ENCODE measurements at regions not wholly inside any gene's neighbourhood (a gene's known extent, or its start where the extent isn't known, plus 50 kb on each side); places are given as distances from the start of the nearest gene placed in this dataset.

DNA sequence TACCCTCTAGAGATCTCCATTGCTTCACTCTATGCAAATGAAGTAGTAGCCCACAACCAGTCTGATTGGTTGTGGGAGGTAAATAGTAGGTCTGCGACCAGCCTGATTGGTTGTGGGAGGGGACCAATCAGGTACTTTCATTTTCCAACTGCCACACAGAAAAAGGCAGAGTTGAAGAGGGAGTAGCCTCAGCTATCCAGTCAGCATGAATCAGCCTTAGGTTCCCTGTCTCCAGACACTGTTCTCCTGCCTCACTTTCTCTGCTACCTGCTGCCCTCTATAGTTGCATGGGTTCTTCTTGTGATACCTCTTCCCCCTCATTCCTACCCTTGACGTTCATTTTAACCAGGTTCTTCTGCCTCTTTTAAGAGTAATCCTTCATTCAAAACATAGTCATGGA, 114.5 kb upstream of the LYZL1 start:
- TF ChIP-seq, protein P1, sequence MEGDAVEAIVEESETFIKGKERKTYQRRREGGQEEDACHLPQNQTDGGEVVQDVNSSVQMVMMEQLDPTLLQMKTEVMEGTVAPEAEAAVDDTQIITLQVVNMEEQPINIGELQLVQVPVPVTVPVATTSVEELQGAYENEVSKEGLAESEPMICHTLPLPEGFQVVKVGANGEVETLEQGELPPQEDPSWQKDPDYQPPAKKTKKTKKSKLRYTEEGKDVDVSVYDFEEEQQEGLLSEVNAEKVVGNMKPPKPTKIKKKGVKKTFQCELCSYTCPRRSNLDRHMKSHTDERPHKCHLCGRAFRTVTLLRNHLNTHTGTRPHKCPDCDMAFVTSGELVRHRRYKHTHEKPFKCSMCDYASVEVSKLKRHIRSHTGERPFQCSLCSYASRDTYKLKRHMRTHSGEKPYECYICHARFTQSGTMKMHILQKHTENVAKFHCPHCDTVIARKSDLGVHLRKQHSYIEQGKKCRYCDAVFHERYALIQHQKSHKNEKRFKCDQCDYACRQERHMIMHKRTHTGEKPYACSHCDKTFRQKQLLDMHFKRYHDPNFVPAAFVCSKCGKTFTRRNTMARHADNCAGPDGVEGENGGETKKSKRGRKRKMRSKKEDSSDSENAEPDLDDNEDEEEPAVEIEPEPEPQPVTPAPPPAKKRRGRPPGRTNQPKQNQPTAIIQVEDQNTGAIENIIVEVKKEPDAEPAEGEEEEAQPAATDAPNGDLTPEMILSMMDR (conservative IDR thresholded peaks at IDR 0.05): no peak
- no peak for TF ChIP-seq ZFX (IDR thresholded peaks at IDR 0.05)
